H9 (cell line): ENCODE measurements at regions not wholly inside any gene's neighbourhood (a gene's known extent, or its start where the extent isn't known, plus 50 kb on each side); places are given as distances from the start of the nearest gene placed in this dataset.
A peak's percentile ranks its signal among the peaks of the same experiment; 100 is the strongest.

Experiments used
- DNase-seq: peaks from one replicate; pipeline ENCODE4 v3.0.0-alpha.2; 2017
- H2AFZ ChIP-seq: one replicate; pipeline ENCODE4 v1.6.1; 2013; ENCODE audit warnings: mild to moderate bottlenecking, low read length, control low read depth, moderate library complexity
- H2AK5ac ChIP-seq: 2 replicates; pipeline ENCODE4 v1.6.1; 2013; ENCODE audit warnings: low read length, control low read depth, mixed read lengths; ENCODE audit not compliant: insufficient read length
- H2BK120ac ChIP-seq: one replicate; pipeline ENCODE4 v1.6.1; 2013; ENCODE audit warnings: low read depth, mild to moderate bottlenecking, low read length, control low read depth, inconsistent platforms; ENCODE audit not compliant: poor library complexity, severe bottlenecking
- H2BK12ac ChIP-seq: 2 replicates; pipeline ENCODE4 v1.6.1; 2013; ENCODE audit warnings: low read length, control low read depth, mixed read lengths, low read depth; ENCODE audit not compliant: insufficient read length
- H2BK15ac ChIP-seq: 2 replicates; pipeline ENCODE4 v1.6.1; 2013; ENCODE audit warnings: low read depth, low read length, control low read depth
- H2BK20ac ChIP-seq: one replicate; pipeline ENCODE4 v1.6.1; 2013; ENCODE audit warnings: low read depth, mild to moderate bottlenecking, low read length, control low read depth, inconsistent platforms; ENCODE audit not compliant: poor library complexity, severe bottlenecking
- H2BK5ac ChIP-seq: 2 replicates; pipeline ENCODE4 v1.6.1; 2013; ENCODE audit warnings: low read length, control low read depth, mixed read lengths; ENCODE audit not compliant: insufficient read length
- H3K14ac ChIP-seq: 2 replicates; pipeline ENCODE4 v1.6.1; 2013; ENCODE audit warnings: low read length, control low read depth; ENCODE audit not compliant: insufficient read depth
- H3K18ac ChIP-seq: 2 replicates; pipeline ENCODE4 v1.6.1; 2013; ENCODE audit warnings: low read depth, mild to moderate bottlenecking, mixed read lengths, low read length, control low read depth; ENCODE audit not compliant: insufficient read length
- H3K23ac ChIP-seq: 2 replicates; pipeline ENCODE4 v1.6.1; 2013; ENCODE audit warnings: low read length, control low read depth, mixed read lengths, low read depth; ENCODE audit not compliant: insufficient read length
- H3K23me2 ChIP-seq: 2 replicates; pipeline ENCODE4 v1.6.1; 2013; ENCODE audit warnings: low read depth, mild to moderate bottlenecking, mixed read lengths, low read length, control low read depth; ENCODE audit not compliant: insufficient read length, poor library complexity, severe bottlenecking
- H3K27ac ChIP-seq: 2 replicates; pipeline ENCODE4 v1.5.1; 2013; ENCODE audit warnings: low read length, control low read depth, mixed read lengths, low read depth; ENCODE audit not compliant: insufficient read length
- H3K27me3 ChIP-seq: 2 replicates; pipeline ENCODE4 v1.6.1; 2013; ENCODE audit warnings: low read length, control low read depth, inconsistent platforms; ENCODE audit not compliant: insufficient read depth
- H3K4ac ChIP-seq: 2 replicates; pipeline ENCODE4 v1.6.1; 2013; ENCODE audit warnings: low read depth, mild to moderate bottlenecking, control low read depth, inconsistent platforms, low read length, moderate library complexity
- H3K4me1 ChIP-seq: 2 replicates; pipeline ENCODE4 v1.6.1; 2013; ENCODE audit warnings: low read length, control low read depth, inconsistent platforms; ENCODE audit not compliant: insufficient read depth
- H3K4me2 ChIP-seq: 2 replicates; pipeline ENCODE4 v1.6.1; 2013; ENCODE audit warnings: low read length, control low read depth, mixed read lengths; ENCODE audit not compliant: insufficient read length, insufficient read depth
- H3K56ac ChIP-seq: 2 replicates; pipeline ENCODE4 v1.6.1; 2013; ENCODE audit warnings: low read depth, mild to moderate bottlenecking, mixed read lengths, low read length, control low read depth; ENCODE audit not compliant: insufficient read length
- H3K79me1 ChIP-seq: 2 replicates; pipeline ENCODE4 v1.6.1; 2013; ENCODE audit warnings: low read depth, mild to moderate bottlenecking, moderate library complexity, low read length, control low read depth, inconsistent platforms; ENCODE audit not compliant: insufficient read depth, poor library complexity, severe bottlenecking
- H3K79me2 ChIP-seq: 2 replicates; pipeline ENCODE4 v1.6.1; 2013; ENCODE audit warnings: low read length, control low read depth, inconsistent platforms; ENCODE audit not compliant: insufficient read depth
- H3K9ac ChIP-seq: 2 replicates; pipeline ENCODE4 v1.6.1; 2013; ENCODE audit warnings: low read length, control low read depth, mixed read lengths; ENCODE audit not compliant: insufficient read length; ENCODE audit errors: extremely low read depth
- H3K9me3 ChIP-seq: one replicate; pipeline ENCODE4 v1.6.1; 2013; ENCODE audit warnings: low read depth, low read length, inconsistent platforms; ENCODE audit not compliant: control insufficient read depth
- H3T11ph ChIP-seq: one replicate; pipeline ENCODE4 v1.6.1; 2013; ENCODE audit warnings: mild to moderate bottlenecking, low read length, control low read depth, inconsistent platforms
- H4K20me1 ChIP-seq: one replicate; pipeline ENCODE4 v1.6.1; 2013; ENCODE audit not compliant: control insufficient read depth, insufficient read length, insufficient read depth
- H4K5ac ChIP-seq: 2 replicates; pipeline ENCODE4 v1.6.1; 2013; ENCODE audit warnings: low read depth, mild to moderate bottlenecking, mixed read lengths, low read length, control low read depth; ENCODE audit not compliant: insufficient read length
- H4K8ac ChIP-seq: replicated peaks from 2 replicates; pipeline ENCODE4 v1.6.1; 2013; ENCODE audit warnings: low read length, control low read depth, mixed read lengths, low read depth; ENCODE audit not compliant: insufficient read length
- H4K91ac ChIP-seq: 2 replicates; pipeline ENCODE4 v1.6.1; 2013; ENCODE audit warnings: low read depth, mild to moderate bottlenecking, moderate library complexity, mixed read lengths, low read length, control low read depth; ENCODE audit not compliant: insufficient read length
- H3K27ac Mint-ChIP-seq, 3 experiments: 2 replicates in 2 of 3; 3 replicates in 1 of 3; pipeline ENCODE4 v1.8.0; 2020 to 2021; ENCODE audit warnings: mixed read lengths in 3 of 3, mild to moderate bottlenecking in 1 of 3, moderate library complexity in 1 of 3
- H3K27me3 Mint-ChIP-seq: 2 replicates; pipeline ENCODE4 v1.8.0; 2021; ENCODE audit warnings: low read depth, mild to moderate bottlenecking, moderate library complexity, mixed read lengths
- H3K36me3 Mint-ChIP-seq, 3 experiments: 2 replicates in 2 of 3; 3 replicates in 1 of 3; pipeline ENCODE4 v1.8.0; 2020 to 2021; ENCODE audit warnings: low read depth in 3 of 3, mixed read lengths in 3 of 3; ENCODE audit not compliant: insufficient read depth in 1 of 3
- H3K4me1 Mint-ChIP-seq, 2 experiments: 2 replicates each; pipeline ENCODE4 v1.8.0; 2020; ENCODE audit warnings: mixed read lengths in 2 of 2
- H3K4me3 Mint-ChIP-seq, 2 experiments: 2 replicates in 1 of 2; 3 replicates in 1 of 2; pipeline ENCODE4 v1.8.0; 2020 to 2021; ENCODE audit warnings: mild to moderate bottlenecking in 2 of 2, mixed read lengths in 2 of 2, moderate library complexity in 1 of 2
- H3K9me3 Mint-ChIP-seq, 2 experiments: 2 replicates in 1 of 2; 3 replicates in 1 of 2; pipeline ENCODE4 v1.8.0; 2020; ENCODE audit warnings: mild to moderate bottlenecking in 2 of 2, mixed read lengths in 2 of 2, moderate library complexity in 1 of 2
- WGBS: extraction: QIAGEN DNeasy Blood & Tissue Kit; methylation state at CpG from one replicate; pipeline ENCODE4 v1.1.7; 2013; ENCODE audit warnings: missing lambda C conversion rate, low lambda C conversion rate, mixed read lengths; ENCODE audit not compliant: insufficient read length; ENCODE audit errors: extremely low coverage; 5-methylcytosine and 5-hydroxymethylcytosine counted together
- TF ChIP-seq, protein P1 (sequence below): fragments of 200-600 bp; sonication (generic); conservative IDR thresholded peaks from 3 replicates; pipeline ENCODE4 v1.8.0; 2021; ENCODE audit warnings: antibody characterized with exemption, mild to moderate bottlenecking

DNA sequence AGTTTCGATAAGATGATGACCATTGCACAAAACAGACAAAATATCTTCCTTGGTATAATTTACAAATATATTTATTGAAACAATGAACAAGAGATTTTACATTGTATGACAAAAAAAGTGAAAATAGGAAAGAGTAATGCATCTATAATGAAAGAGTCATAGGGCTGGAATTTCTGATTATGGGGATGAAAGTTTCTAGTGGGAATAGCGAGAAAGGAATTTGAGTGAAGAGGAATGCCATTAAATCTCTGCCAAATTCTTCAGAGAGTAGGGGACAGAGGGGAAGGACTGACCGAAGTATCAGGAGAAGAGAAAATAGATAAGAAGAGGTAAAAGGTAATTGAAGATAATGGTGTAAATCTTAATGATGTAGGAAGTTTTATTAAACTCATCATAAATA lies 125.4 kb downstream of the VGLL3 start:
- H3K79me1 ChIP-seq, result no peaks in the 10 kb centered on the region
- no peak overlapping the region for H3K18ac ChIP-seq
- H3K4me3 Mint-ChIP-seq, result no peak overlapping the region
- H2BK15ac ChIP-seq, result no peak overlapping the region
- no peaks in the 10 kb centered on the region for H3K27me3 ChIP-seq
- H4K8ac ChIP-seq, result no peak overlapping the region
- H3K4ac ChIP-seq, result no peak overlapping the region
- no CpG with 5 or more reads among the region's 3 CpGs for WGBS
- no peak overlapping the region for H3K9ac ChIP-seq
- no peaks in the 10 kb centered on the region for H3K4me1 ChIP-seq
- no peak for DNase-seq
- H4K20me1 ChIP-seq, result no peaks in the 10 kb centered on the region
- H3K27me3 Mint-ChIP-seq, result no peaks in the 10 kb centered on the region; the same call in 1 of the 2 replicates
- H3K23me2 ChIP-seq, result no peaks in the 10 kb centered on the region
- no peak overlapping the region for H3T11ph ChIP-seq
- no peak overlapping the region for H3K27ac ChIP-seq
- no peaks in the 10 kb centered on the region for H3K79me2 ChIP-seq
- no peak overlapping the region for H3K56ac ChIP-seq
- H2BK5ac ChIP-seq, result no peak overlapping the region
- peaks cover 13 to 14% of the 10 kb centered on the region in 2 experiments for H3K9me3 Mint-ChIP-seq
- no peak overlapping the region for H2BK12ac ChIP-seq
- no peaks in the 10 kb centered on the region for H3K4me1 Mint-ChIP-seq
- peaks cover 6% of the 10 kb centered on the region for H3K9me3 ChIP-seq
- H3K4me2 ChIP-seq, result no peak overlapping the region
- H3K27ac Mint-ChIP-seq, result peak overlapping the region in 1 of 3 experiments; percentile 12; a peak in 2 of 7 replicates
- TF ChIP-seq, protein P1, sequence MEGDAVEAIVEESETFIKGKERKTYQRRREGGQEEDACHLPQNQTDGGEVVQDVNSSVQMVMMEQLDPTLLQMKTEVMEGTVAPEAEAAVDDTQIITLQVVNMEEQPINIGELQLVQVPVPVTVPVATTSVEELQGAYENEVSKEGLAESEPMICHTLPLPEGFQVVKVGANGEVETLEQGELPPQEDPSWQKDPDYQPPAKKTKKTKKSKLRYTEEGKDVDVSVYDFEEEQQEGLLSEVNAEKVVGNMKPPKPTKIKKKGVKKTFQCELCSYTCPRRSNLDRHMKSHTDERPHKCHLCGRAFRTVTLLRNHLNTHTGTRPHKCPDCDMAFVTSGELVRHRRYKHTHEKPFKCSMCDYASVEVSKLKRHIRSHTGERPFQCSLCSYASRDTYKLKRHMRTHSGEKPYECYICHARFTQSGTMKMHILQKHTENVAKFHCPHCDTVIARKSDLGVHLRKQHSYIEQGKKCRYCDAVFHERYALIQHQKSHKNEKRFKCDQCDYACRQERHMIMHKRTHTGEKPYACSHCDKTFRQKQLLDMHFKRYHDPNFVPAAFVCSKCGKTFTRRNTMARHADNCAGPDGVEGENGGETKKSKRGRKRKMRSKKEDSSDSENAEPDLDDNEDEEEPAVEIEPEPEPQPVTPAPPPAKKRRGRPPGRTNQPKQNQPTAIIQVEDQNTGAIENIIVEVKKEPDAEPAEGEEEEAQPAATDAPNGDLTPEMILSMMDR, result no peak
- H4K91ac ChIP-seq, result no peak overlapping the region
- H3K14ac ChIP-seq, result no peak overlapping the region
- no peak overlapping the region for H2AFZ ChIP-seq
- peaks cover 12 to 22% (median 20%) of the 10 kb centered on the region in 3 experiments for H3K36me3 Mint-ChIP-seq
- H2BK120ac ChIP-seq, result no peak overlapping the region
- H3K23ac ChIP-seq, result no peak overlapping the region
- no peak overlapping the region for H2AK5ac ChIP-seq
- no peak overlapping the region for H4K5ac ChIP-seq
- H2BK20ac ChIP-seq, result no peak overlapping the region
